ENCODE measurements at regions not wholly inside any gene's neighbourhood (a gene's known extent, or its start where the extent isn't known, plus 50 kb on each side); places are given as distances from the start of the nearest gene placed in this dataset.

- Histone ChIP-seq H3K79me2 (ENCODE audit: control insufficient read depth, insufficient read depth, low read length) (no peaks in the 10 kb centered on the region), H4K20me1 (replicated peaks; ENCODE audit: control insufficient read depth, insufficient read depth, low read length) (no peaks in the 10 kb centered on the region), H3K36me3 (ENCODE audit: control insufficient read depth, insufficient read depth, low read length) (no peaks in the 10 kb centered on the region), H3K4me1 (replicated peaks in 1 of 2; ENCODE audit: control insufficient read depth in 2 of 2, insufficient read depth in 2 of 2, low read length in 2 of 2) (no peaks in the 10 kb centered on the region), H3K27ac (ENCODE audit: extremely low read depth, low read depth, low read length) (no peak overlapping the region), H3K9me3 (replicated peaks; ENCODE audit: control insufficient read depth, insufficient read depth, low read depth, low read length) (no peaks in the 10 kb centered on the region), H3K27me3 (ENCODE audit: control insufficient read depth in 2 of 2, insufficient read depth in 2 of 2, low read length in 2 of 2) (no peaks in the 10 kb centered on the region), H3K9me1 (ENCODE audit: control insufficient read depth, insufficient read depth, low read length) (no peaks in the 10 kb centered on the region), H3K4me3 (no peak overlapping the region), H2AFZ (ENCODE audit: low read depth, low read length) (no peak overlapping the region), H3K9ac (ENCODE audit: insufficient read depth in 1 of 2, low read depth in 2 of 2, low read length in 2 of 2) (no peak overlapping the region), H3K4me2 (ENCODE audit: insufficient read depth, low read length) (no peak overlapping the region)
- DNase-seq (ENCODE audit: extremely low read depth in 1 of 4, low spot score in 3 of 4) (no peak), FAIRE-seq (no peak), ATAC-seq (no peak)
- ChIA-PET CTCF (ENCODE audit: low intra/inter-chr PET ratio) (no interaction called here), POLR2A (interaction anchor here (0.7 kb wide), 1 partner anchor 9 kb away, joined by 3 read pairs; no protein-coding TSS in a partner anchor)
- TF ChIP-seq KLF6 (CRISPR knock-in tag; IDR thresholded peaks at IDR 0.05; ENCODE audit: borderline replicate concordance): no peak
- in situ Hi-C loops (cut with MboI) (no loop called here), intact Hi-C loops (cut with micrococcal nuclease) (no loop called here)
- no TSS peak for BruUV-seq (replicated peaks)
Observed at GRCh38 chr1:233485385-233485784, 128.5 kb upstream of the KCNK1 start.

DNA sequence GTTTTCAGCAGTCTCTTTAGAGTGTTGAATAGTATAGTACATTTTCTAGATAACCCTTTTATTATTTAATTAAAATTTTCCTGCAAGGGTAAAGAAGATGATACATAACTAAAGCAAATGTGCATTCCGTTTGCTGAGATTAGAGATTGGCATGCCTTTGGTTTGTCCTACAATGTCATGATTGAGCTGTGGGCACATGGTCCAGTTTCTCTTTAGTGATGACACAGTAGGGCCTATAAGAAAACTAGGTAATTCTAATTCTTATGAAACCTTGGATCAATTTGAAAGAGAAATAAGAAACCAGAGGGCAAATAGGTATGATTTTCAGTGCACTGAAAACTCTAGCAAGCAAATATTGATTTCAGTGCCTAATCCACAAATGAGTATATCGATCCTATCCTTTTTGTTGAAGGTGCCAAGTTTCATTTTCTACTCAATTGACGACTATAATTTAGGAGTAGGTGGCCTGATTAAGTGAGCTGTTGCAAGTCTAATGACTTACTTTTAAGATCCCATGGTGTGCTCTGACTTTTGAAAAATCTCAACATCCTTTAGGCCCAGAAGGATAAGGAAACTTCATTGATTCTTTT lies 128.0 kb upstream of the KCNK1 start:
- no peaks in the 10 kb centered on the region for H3K36me3 ChIP-seq (ENCODE audit: control insufficient read depth, insufficient read depth, low read length)
- no peaks in the 10 kb centered on the region for H3K4me1 ChIP-seq (replicated peaks in 1 of 2; ENCODE audit: control insufficient read depth in 2 of 2, insufficient read depth in 2 of 2, low read length in 2 of 2)
- ChIA-PET POLR2A (interaction anchor here (0.6 to 1.3 kb wide), 3 partner anchors 10 to 331 kb away, joined by 3 to 4 read pairs (median 3); no protein-coding TSS in a partner anchor), CTCF (ENCODE audit: low intra/inter-chr PET ratio) (no interaction called here)
- H3K9me3 ChIP-seq (replicated peaks; ENCODE audit: control insufficient read depth, insufficient read depth, low read depth, low read length): no peaks in the 10 kb centered on the region
- no peak overlapping the region for H3K4me3 ChIP-seq
- H3K9ac ChIP-seq (ENCODE audit: insufficient read depth in 1 of 2, low read depth in 2 of 2, low read length in 2 of 2): no peak overlapping the region
- ATAC-seq: no peak
- no peak overlapping the region for H3K27ac ChIP-seq (ENCODE audit: extremely low read depth, low read depth, low read length)
- H4K20me1 ChIP-seq (replicated peaks; ENCODE audit: control insufficient read depth, insufficient read depth, low read length): no peaks in the 10 kb centered on the region
- intact Hi-C loops (cut with micrococcal nuclease): no loop called here
- H3K4me2 ChIP-seq (ENCODE audit: insufficient read depth, low read length): no peak overlapping the region
- H2AFZ ChIP-seq (ENCODE audit: low read depth, low read length): no peak overlapping the region
- no peaks in the 10 kb centered on the region for H3K79me2 ChIP-seq (ENCODE audit: control insufficient read depth, insufficient read depth, low read length)
- in situ Hi-C loops (cut with MboI): no loop called here
- no peak for DNase-seq (ENCODE audit: extremely low read depth in 1 of 4, low spot score in 3 of 4)
- no peak for FAIRE-seq
- BruUV-seq (replicated peaks): no TSS peak
- WGBS (ENCODE audit: insufficient coverage, low coverage, missing lambda C conversion rate): 3% methylated on average over 3 of the region's 3 CpGs
- no peaks in the 10 kb centered on the region for H3K27me3 ChIP-seq (ENCODE audit: control insufficient read depth in 2 of 2, insufficient read depth in 2 of 2, low read length in 2 of 2)
- no peaks in the 10 kb centered on the region for H3K9me1 ChIP-seq (ENCODE audit: control insufficient read depth, insufficient read depth, low read length)
- TF ChIP-seq FOXP1 (CRISPR knock-in tag; IDR thresholded peaks at IDR 0.05): no peak
- TF ChIP-seq PURB (CRISPR knock-in tag; IDR thresholded peaks at IDR 0.05; ENCODE audit: low read depth): no peak
- TF ChIP-seq, protein P1, sequence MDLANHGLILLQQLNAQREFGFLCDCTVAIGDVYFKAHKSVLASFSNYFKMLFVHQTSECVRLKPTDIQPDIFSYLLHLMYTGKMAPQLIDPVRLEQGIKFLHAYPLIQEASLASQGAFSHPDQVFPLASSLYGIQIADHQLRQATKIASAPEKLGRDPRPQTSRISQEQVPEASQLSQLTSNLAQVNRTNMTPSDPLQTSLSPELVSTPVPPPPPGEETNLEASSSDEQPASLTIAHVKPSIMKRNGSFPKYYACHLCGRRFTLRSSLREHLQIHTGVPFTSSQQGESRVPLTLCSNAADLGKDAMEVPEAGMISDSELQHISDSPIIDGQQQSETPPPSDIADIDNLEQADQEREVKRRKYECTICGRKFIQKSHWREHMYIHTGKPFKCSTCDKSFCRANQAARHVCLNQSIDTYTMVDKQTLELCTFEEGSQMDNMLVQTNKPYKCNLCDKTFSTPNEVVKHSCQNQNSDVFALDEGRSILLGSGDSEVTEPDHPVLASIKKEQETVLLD (IDR thresholded peaks at IDR 0.05): no peak
- TF ChIP-seq NFE2L1 (tag; IDR thresholded peaks at IDR 0.05; ENCODE audit: borderline replicate concordance, low read depth): no peak
- no peak for TF ChIP-seq ZNF224 (CRISPR knock-in tag; IDR thresholded peaks at IDR 0.05)
- TF ChIP-seq STAT6 (CRISPR knock-in tag; IDR thresholded peaks at IDR 0.05): no peak
- no peak for TF ChIP-seq ZNF764 (CRISPR knock-in tag; IDR thresholded peaks at IDR 0.05; ENCODE audit: low read depth)
- no peak for TF ChIP-seq YY1 (IDR thresholded peaks at IDR 0.05; ENCODE audit: borderline replicate concordance in 1 of 3, control insufficient read depth in 1 of 3, extremely low read depth in 1 of 3, insufficient read depth in 3 of 3, insufficient read length in 1 of 3, insufficient replicate concordance in 2 of 3, low read depth in 1 of 3, low read length in 2 of 3)
